ENCODE measurements at regions not wholly inside any gene's neighbourhood (a gene's known extent, or its start where the extent isn't known, plus 50 kb on each side); places are given as distances from the start of the nearest gene placed in this dataset.

DNA sequence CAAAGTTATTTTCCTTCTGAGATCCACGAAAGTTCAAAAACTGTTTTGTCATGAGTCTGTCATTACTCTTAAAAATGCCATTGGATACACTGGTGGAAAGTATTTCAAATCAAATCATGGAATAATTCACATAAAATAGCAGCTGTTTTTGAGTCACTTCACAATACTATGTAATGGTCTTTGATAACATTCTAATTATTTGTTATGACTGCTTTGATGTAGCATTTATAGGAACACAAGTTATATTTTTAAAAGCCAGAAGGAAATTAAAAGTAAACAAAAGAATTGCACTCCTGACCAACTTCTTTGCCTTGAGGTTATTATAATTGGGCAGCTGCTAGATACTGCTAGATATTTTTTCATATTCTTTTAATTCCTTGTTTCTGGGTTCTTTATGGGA is 473.2 kb downstream of the CCER1 start:
- intact Hi-C loops (cut with micrococcal nuclease) = no loop called here
- no peaks in the 10 kb centered on the region for H3K9me3 ChIP-seq (replicated peaks; ENCODE audit: control insufficient read depth, insufficient read depth, low read length)
- no peak overlapping the region for H3K4me2 ChIP-seq (ENCODE audit: insufficient read depth, low read length)
- ChIA-PET CTCF (no interaction called here), POLR2A (no interaction called here)
- no TSS peak for BruUV-seq (replicated peaks)
- H3K9me1 ChIP-seq (replicated peaks; ENCODE audit: control insufficient read depth, extremely low read depth, insufficient read depth, low read length) = no peaks in the 10 kb centered on the region
- FAIRE-seq (no peak), DNase-seq (ENCODE audit: low read depth, low spot score) (no peak)
- no peak overlapping the region for H3K9ac ChIP-seq (replicated peaks; ENCODE audit: extremely low read depth, insufficient read depth, low read length)
- TF ChIP-seq EZH2 (IDR thresholded peaks at IDR 0.05; ENCODE audit: borderline replicate concordance, low read depth, low read length, severe bottlenecking) (no peak), POLR2AphosphoS5 (IDR thresholded peaks at IDR 0.05; ENCODE audit: insufficient read depth, low read depth, low read length) (no peak), FOS (IDR thresholded peaks at IDR 0.05; ENCODE audit: borderline replicate concordance, insufficient read depth, low read length) (no peak), GATA2 (IDR thresholded peaks at IDR 0.05; ENCODE audit: insufficient read depth, insufficient read length, low read depth, low read length) (no peak), POLR2A (IDR thresholded peaks at IDR 0.05; ENCODE audit: low read depth, low read length) (no peak), MYC (IDR thresholded peaks at IDR 0.05; ENCODE audit: low read depth, low read length) (no peak), JUN (IDR thresholded peaks at IDR 0.05; ENCODE audit: borderline replicate concordance, insufficient read depth, insufficient read length, low read depth) (no peak)
- TF ChIP-seq, protein P1, sequence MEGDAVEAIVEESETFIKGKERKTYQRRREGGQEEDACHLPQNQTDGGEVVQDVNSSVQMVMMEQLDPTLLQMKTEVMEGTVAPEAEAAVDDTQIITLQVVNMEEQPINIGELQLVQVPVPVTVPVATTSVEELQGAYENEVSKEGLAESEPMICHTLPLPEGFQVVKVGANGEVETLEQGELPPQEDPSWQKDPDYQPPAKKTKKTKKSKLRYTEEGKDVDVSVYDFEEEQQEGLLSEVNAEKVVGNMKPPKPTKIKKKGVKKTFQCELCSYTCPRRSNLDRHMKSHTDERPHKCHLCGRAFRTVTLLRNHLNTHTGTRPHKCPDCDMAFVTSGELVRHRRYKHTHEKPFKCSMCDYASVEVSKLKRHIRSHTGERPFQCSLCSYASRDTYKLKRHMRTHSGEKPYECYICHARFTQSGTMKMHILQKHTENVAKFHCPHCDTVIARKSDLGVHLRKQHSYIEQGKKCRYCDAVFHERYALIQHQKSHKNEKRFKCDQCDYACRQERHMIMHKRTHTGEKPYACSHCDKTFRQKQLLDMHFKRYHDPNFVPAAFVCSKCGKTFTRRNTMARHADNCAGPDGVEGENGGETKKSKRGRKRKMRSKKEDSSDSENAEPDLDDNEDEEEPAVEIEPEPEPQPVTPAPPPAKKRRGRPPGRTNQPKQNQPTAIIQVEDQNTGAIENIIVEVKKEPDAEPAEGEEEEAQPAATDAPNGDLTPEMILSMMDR (IDR thresholded peaks at IDR 0.05; ENCODE audit: extremely low read depth in 1 of 2, insufficient read depth in 1 of 2, low read depth in 1 of 2, low read length in 2 of 2) = no peak
- TF ChIP-seq, protein P2, sequence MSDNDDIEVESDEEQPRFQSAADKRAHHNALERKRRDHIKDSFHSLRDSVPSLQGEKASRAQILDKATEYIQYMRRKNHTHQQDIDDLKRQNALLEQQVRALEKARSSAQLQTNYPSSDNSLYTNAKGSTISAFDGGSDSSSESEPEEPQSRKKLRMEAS (IDR thresholded peaks at IDR 0.05; ENCODE audit: insufficient read depth, insufficient read length) = no peak
- no peak overlapping the region for H3K4me3 ChIP-seq (replicated peaks in 1 of 3; ENCODE audit: insufficient read depth in 1 of 3, low read depth in 1 of 3, low read length in 3 of 3)
- no peaks in the 10 kb centered on the region for H3K27me3 ChIP-seq (ENCODE audit: control insufficient read depth in 2 of 2, insufficient read depth in 2 of 2, low read length in 2 of 2)
- no peaks in the 10 kb centered on the region for H3K4me1 ChIP-seq (ENCODE audit: control insufficient read depth, extremely low read depth, insufficient read depth, low read length)
- H3K36me3 ChIP-seq (ENCODE audit: control insufficient read depth in 2 of 2, extremely low read depth in 1 of 2, insufficient read depth in 2 of 2, low read length in 2 of 2) = no peaks in the 10 kb centered on the region
- H3K79me2 ChIP-seq (ENCODE audit: control insufficient read depth, insufficient read depth, low read length) = no peaks in the 10 kb centered on the region
- H4K20me1 ChIP-seq (replicated peaks; ENCODE audit: control insufficient read depth, extremely low read depth, insufficient read depth, low read length) = no peaks in the 10 kb centered on the region
- no peak overlapping the region for H2AFZ ChIP-seq (ENCODE audit: low read depth, low read length)
- dilution Hi-C loops (cut with MboI; ENCODE audit: extremely low pct_ligation_motif_present, low sequenced_read_pairs) = no loop called here
- H3K27ac ChIP-seq (ENCODE audit: insufficient read depth, low read depth, low read length) = no peak overlapping the region
